Fibroblast of the aortic adventitia (primary cell): ENCODE measurements at regions not wholly inside any gene's neighbourhood (a gene's known extent, or its start where the extent isn't known, plus 50 kb on each side); places are given as distances from the start of the nearest gene placed in this dataset.

ENCODE experiments used
- DNase-seq: peaks from one replicate; pipeline ENCODE4 v3.0.0-alpha.2; 2010; ENCODE audit warnings: low read depth
- H3K4me3 ChIP-seq: 2 replicates; pipeline ENCODE4 v1.5.1; 2011; ENCODE audit warnings: low read depth, mild to moderate bottlenecking, control low read depth, low read length, moderate library complexity
- CTCF ChIP-seq: IDR thresholded peaks from 2 replicates; pipeline ENCODE4 v1.5.1; 2011; ENCODE audit warnings: mild to moderate bottlenecking, low read length, control low read depth, inconsistent platforms; ENCODE audit not compliant: insufficient read depth

DNA sequence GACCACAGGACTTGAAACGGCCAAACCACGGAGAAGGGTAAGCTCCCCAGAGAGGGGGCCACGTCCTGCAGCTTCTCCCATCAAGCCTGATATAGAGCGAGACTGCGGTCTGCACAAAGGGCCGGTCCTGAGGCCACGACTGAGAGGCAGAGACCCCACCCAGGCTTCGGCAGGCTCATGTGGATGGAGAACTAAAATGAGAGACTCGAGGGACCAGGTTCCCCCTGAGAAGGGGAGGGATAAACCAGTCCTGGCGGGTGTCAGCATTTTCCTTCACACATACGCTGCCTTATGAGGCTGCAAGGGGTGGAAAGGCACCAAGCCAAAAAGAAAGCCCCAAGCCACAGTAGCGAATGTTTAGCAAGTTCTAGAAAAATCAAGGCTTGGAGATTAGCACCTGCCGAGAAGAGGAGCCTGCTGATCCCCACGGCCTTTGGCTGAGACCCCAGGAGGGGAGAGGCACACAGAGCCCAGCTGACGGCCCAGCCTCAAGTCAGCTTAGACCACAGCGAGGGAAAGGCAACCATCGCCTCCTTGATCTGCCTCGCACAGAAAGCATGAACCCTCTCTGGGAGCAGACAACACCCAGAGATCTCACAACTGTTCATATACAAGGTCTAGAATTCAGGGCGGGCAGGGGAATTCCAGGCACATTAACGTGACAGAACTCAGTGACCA lies 92.6 kb upstream of the RNF32 start:
- no peak for DNase-seq
- H3K4me3 ChIP-seq, result no peak overlapping the region
- TF ChIP-seq CTCF, result no peak

DNA sequence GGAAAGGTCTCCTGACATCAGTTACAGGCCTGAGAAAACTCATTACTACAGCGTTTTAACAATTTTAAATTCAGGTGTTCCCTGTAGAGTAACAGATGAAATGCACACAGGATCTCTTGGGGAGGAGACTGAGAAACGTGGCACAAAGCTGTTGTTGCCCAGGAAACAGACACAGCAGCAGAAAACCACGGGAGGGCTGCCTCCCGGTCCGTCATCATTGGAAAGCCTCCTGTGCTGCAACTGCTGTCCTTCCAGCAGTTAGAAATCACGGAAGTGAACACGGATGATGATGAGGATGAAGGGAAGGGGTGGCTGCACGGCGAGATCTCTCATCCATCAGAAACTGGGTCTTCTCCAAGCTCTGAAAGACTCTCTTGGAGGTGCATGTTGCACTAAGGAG lies 94.6 kb upstream of the RNF32 start:
- no peak for TF ChIP-seq CTCF
- DNase-seq, result no peak
- no peak overlapping the region for H3K4me3 ChIP-seq

GRCh38 chr7:156544919-156545715 lies 95.5 kb upstream of the RNF32 start:
- TF ChIP-seq CTCF, result no peak
- H3K4me3 ChIP-seq, result no peak overlapping the region
- no peak for DNase-seq

GRCh38 chr7:156543699-156544598 lies 96.6 kb upstream of the RNF32 start:
- DNase-seq, result no peak
- TF ChIP-seq CTCF, result no peak
- no peak overlapping the region for H3K4me3 ChIP-seq

GRCh38 chr7:156540619-156541165 lies 99.9 kb upstream of the RNF32 start:
- no peak for DNase-seq
- TF ChIP-seq CTCF, result no peak
- H3K4me3 ChIP-seq, result no peak overlapping the region

GRCh38 chr7:156539999-156540398 lies 100.6 kb upstream of the RNF32 start:
- TF ChIP-seq CTCF, result no peak
- DNase-seq, result no peak
- H3K4me3 ChIP-seq, result no peak overlapping the region
